GM12874 (cell line): ENCODE measurements at regions not wholly inside any gene's neighbourhood (a gene's known extent, or its start where the extent isn't known, plus 50 kb on each side); places are given as distances from the start of the nearest gene placed in this dataset.

Experiments
- TF ChIP-seq, protein P1 (sequence below): IDR thresholded peaks from 2 replicates; pipeline ENCODE4 v1.5.1; 2011; ENCODE audit warnings: low read depth, mild to moderate bottlenecking, control low read depth, low read length, moderate library complexity; ENCODE audit not compliant: insufficient read depth

DNA sequence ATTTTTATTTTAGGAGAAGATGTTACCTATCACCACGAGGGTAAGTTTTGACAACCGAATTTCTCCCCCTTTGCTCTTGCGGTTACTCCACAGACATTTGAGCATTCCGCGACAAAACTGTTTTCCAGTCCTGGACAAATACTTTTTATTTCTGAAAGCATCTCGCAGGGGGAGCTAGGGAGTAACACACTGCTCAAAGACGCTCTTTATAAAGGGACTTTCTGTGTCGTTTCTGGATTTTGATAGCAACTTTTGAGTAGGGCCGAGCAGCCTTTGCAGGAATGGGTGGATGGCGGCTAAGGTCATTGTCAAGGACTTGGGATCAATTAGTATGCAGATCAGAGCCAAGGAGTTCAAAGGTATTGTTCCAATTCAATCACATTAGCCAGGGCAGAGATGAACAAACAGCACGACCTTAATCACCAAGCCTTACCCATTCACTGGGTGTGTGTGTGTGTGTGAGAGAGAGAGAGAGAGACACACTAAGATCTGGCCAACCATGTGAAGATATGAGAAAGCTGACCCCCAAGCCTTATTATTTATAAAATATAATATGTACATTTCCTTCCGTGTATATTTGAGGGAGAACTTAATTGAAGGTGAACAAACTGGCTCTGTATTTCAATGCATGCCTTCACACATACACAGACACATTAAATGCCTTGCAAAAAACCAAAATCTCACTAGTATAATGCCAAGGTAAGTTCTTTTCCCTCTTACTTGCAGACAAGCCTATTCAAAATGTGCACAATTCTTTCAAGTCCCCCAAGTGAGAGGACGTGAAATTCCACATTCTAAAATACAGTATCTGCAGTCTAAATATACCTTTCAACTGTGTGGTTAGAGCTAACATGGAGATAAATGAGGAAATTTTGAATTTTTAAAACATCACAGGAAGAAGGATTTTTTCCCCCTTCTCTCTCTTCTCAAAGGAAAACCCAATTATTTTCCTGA, 613.8 kb downstream of the VRK1 start:
- TF ChIP-seq, protein P1, sequence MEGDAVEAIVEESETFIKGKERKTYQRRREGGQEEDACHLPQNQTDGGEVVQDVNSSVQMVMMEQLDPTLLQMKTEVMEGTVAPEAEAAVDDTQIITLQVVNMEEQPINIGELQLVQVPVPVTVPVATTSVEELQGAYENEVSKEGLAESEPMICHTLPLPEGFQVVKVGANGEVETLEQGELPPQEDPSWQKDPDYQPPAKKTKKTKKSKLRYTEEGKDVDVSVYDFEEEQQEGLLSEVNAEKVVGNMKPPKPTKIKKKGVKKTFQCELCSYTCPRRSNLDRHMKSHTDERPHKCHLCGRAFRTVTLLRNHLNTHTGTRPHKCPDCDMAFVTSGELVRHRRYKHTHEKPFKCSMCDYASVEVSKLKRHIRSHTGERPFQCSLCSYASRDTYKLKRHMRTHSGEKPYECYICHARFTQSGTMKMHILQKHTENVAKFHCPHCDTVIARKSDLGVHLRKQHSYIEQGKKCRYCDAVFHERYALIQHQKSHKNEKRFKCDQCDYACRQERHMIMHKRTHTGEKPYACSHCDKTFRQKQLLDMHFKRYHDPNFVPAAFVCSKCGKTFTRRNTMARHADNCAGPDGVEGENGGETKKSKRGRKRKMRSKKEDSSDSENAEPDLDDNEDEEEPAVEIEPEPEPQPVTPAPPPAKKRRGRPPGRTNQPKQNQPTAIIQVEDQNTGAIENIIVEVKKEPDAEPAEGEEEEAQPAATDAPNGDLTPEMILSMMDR = no peak

DNA sequence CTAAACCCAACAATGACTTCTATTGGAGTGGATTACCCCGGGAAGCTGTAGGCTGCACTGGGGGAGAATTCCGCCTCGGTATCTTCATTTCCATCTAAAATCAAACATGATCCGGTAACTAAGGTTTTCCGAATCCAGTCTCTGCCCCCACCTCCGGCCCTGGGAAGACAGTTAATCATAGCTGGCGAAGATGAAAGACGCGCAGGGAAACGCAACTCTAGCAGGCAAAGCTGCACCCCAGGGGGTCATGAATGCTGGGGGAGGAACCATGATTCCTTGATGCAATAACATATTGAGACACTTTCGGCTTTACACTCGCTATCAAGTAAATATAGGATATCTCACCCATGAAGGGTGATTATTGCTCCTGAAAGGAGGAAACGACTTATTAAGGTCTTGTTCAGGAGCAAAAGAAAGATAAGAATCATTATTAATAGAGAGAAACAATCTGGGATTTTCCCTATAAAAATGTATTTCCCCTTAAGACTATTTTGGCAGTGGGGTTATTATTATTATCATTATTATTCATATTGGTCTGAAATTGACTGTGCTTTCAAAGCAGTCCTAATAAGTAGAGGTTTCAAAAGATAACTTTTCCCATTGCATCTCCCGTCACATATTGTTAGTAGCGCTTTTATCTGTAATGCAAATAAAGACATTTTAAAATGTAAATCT, 614.9 kb downstream of the VRK1 start:
- TF ChIP-seq, protein P1 = no peak

GRCh38 chr14:97413022-97413539, 615.9 kb downstream of the VRK1 start:
- TF ChIP-seq, protein P1 = no peak

- TF ChIP-seq, protein P1 = no peak
Measured at GRCh38 chr14:97413966-97414717, 617.0 kb downstream of the VRK1 start.

DNA sequence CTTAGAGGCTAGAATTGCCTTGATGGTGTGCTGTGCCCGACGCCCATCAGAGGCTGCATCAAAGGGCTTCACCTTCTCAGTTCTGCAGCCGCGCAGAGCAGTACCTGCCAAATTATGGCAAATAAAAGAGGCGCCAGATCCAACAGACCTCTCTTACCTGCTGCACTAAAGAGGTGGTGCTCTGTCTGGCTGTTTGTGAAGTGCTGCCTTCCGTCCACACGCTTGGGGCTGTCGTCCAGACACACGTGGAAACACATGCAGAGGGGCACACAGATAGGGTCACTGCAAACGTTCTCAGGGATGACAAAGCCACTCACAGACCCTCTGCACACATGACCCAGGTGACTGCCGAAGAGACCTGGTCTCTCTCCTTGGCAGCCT, 617.5 kb downstream of the VRK1 start:
- TF ChIP-seq, protein P1 = no peak

DNA sequence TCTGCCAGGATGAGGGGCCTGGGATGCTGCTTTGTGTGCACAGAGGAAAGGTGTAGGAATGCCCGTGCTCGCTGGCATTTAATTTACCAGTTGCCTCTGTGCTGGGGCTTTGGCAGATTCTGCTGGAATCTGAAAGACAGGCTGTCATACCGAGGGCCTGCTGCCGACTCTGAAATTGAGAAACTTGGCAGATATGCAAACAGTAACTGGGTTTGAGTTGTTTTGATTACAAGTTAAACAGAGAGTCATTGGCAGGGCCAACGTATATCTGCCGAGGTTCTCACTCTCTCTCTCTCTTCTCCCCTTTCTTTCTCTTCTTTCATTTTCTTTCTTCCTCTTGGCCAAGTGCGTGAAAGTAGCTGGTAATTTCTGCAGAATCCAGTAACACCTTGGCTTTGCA, 618.7 kb downstream of the VRK1 start:
- TF ChIP-seq, protein P1 = no peak

GRCh38 chr14:97416550-97416949, 619.4 kb downstream of the VRK1 start:
- TF ChIP-seq, protein P1 = no peak
